OCI-LY1 (cell line): ENCODE measurements at regions not wholly inside any gene's neighbourhood (a gene's known extent, or its start where the extent isn't known, plus 50 kb on each side); places are given as distances from the start of the nearest gene placed in this dataset.

Experiments
- H2AFZ ChIP-seq: fragments of 200-600 bp; sonication (generic), shearing (Covaris generic); 2 replicates; pipeline ENCODE4 v1.6.0; 2014; ENCODE audit warnings: antibody characterized with exemption, mild to moderate bottlenecking, low read length
- H3F3A ChIP-seq: fragments of 200-600 bp; sonication (generic), shearing (Covaris generic); 2 replicates; pipeline ENCODE4 v1.6.0; 2014; ENCODE audit warnings: mild to moderate bottlenecking, antibody characterized with exemption, low read length, moderate library complexity; ENCODE audit not compliant: insufficient read depth
- H3K27ac ChIP-seq: fragments of 200-600 bp; sonication (generic); 2 replicates; pipeline ENCODE4 v1.5.1; 2014; ENCODE audit warnings: low read length, mixed run types, mild to moderate bottlenecking, low read depth; ENCODE audit not compliant: poor library complexity, severe bottlenecking
- H3K27me3 ChIP-seq: fragments of 200-600 bp; sonication (generic); 2 replicates; pipeline ENCODE4 v1.6.0; 2014; ENCODE audit warnings: antibody characterized with exemption, mild to moderate bottlenecking, low read length, moderate library complexity; ENCODE audit not compliant: insufficient read depth
- H3K36me3 ChIP-seq: fragments of 200-600 bp; sonication (generic); 2 replicates; pipeline ENCODE4 v1.6.1; 2014; ENCODE audit warnings: mild to moderate bottlenecking, antibody characterized with exemption, low read length, moderate library complexity, mixed read lengths; ENCODE audit not compliant: insufficient read depth
- H3K4me1 ChIP-seq: fragments of 200-600 bp; sonication (generic); 2 replicates; pipeline ENCODE4 v1.5.1; 2014; ENCODE audit warnings: mild to moderate bottlenecking, low read length, moderate library complexity; ENCODE audit not compliant: insufficient read depth, severe bottlenecking
- H3K4me2 ChIP-seq: fragments of 200-600 bp; sonication (generic), shearing (Covaris generic); 2 replicates; pipeline ENCODE4 v1.6.1; 2014; ENCODE audit warnings: low read length
- H3K4me3 ChIP-seq: fragments of 200-600 bp; sonication (generic); 2 replicates; pipeline ENCODE4 v1.5.1; 2014; ENCODE audit warnings: low read length, low read depth, mild to moderate bottlenecking, mixed read lengths; ENCODE audit not compliant: poor library complexity, severe bottlenecking
- H3K79me2 ChIP-seq: fragments of 200-600 bp; shearing (Covaris generic); 2 replicates; pipeline ENCODE4 v1.6.1; 2016; ENCODE audit warnings: mixed run types, low read length, mixed read lengths; ENCODE audit not compliant: insufficient read depth
- H3K9ac ChIP-seq: fragments of 200-600 bp; sonication (generic), shearing (Covaris generic); 2 replicates; pipeline ENCODE4 v1.6.1; 2014; ENCODE audit warnings: mild to moderate bottlenecking, low read length, mixed read lengths
- H3K9me2 ChIP-seq: fragments of 200-600 bp; sonication (generic), shearing (Covaris generic); 2 replicates; pipeline ENCODE4 v1.6.1; 2014; ENCODE audit warnings: low read depth, mild to moderate bottlenecking, low read length, mixed read lengths
- H3K9me3 ChIP-seq: fragments of 200-600 bp; shearing (Covaris generic); 2 replicates; pipeline ENCODE4 v1.6.1; 2014; ENCODE audit warnings: low read length, mixed read lengths
- H4K20me1 ChIP-seq: fragments of 200-600 bp; sonication (generic), shearing (Covaris generic); 2 replicates; pipeline ENCODE4 v1.6.0; 2016; ENCODE audit warnings: mild to moderate bottlenecking, low read length; ENCODE audit not compliant: insufficient read depth
- CTCF ChIP-seq: fragments of 200-600 bp; sonication (generic), shearing (Covaris generic); IDR thresholded peaks from 2 replicates; pipeline ENCODE4 v1.5.1; 2017; ENCODE audit warnings: mild to moderate bottlenecking, antibody characterized with exemption, low read length, moderate library complexity, mixed read lengths
- EZH2 ChIP-seq: fragments of 200-600 bp; sonication (generic), shearing (Covaris generic); IDR thresholded peaks from 2 replicates; pipeline ENCODE4 v1.8.0; 2017; ENCODE audit warnings: borderline replicate concordance, mixed run types, mild to moderate bottlenecking, antibody characterized with exemption, low read length, moderate library complexity, mixed read lengths

- no peak for TF ChIP-seq EZH2
- no peak for TF ChIP-seq CTCF
- no peaks in the 10 kb centered on the region for H3F3A ChIP-seq
- H3K9me2 ChIP-seq: no peaks in the 10 kb centered on the region
- no peak overlapping the region for H2AFZ ChIP-seq
- H3K36me3 ChIP-seq: no peaks in the 10 kb centered on the region
- no peak overlapping the region for H3K27ac ChIP-seq
- no peaks in the 10 kb centered on the region for H3K9me3 ChIP-seq
- no peak overlapping the region for H3K9ac ChIP-seq
- no peaks in the 10 kb centered on the region for H4K20me1 ChIP-seq
- no peaks in the 10 kb centered on the region for H3K79me2 ChIP-seq
- H3K4me2 ChIP-seq: no peak overlapping the region
- no peak overlapping the region for H3K4me3 ChIP-seq
- H3K27me3 ChIP-seq: no peaks in the 10 kb centered on the region
- no peaks in the 10 kb centered on the region for H3K4me1 ChIP-seq
Measured at GRCh38 chr6:137309078-137309762, 90.0 kb upstream of the IFNGR1 start.

- Histone ChIP-seq H3K9me3 (no peaks in the 10 kb centered on the region), H3K4me1 (no peaks in the 10 kb centered on the region), H3K9ac (no peak overlapping the region), H3K36me3 (no peaks in the 10 kb centered on the region), H3K9me2 (no peaks in the 10 kb centered on the region), H4K20me1 (no peaks in the 10 kb centered on the region), H3K4me2 (no peak overlapping the region), H3K27me3 (no peaks in the 10 kb centered on the region), H3F3A (no peaks in the 10 kb centered on the region), H2AFZ (no peak overlapping the region), H3K27ac (no peak overlapping the region), H3K79me2 (no peaks in the 10 kb centered on the region), H3K4me3 (no peak overlapping the region)
- no peak for TF ChIP-seq CTCF
- no peak for TF ChIP-seq EZH2
Measured at GRCh38 chr6:137307163-137307854, 88.1 kb upstream of the IFNGR1 start.

GRCh38 chr6:137305691-137306090, 86.5 kb upstream of the IFNGR1 start:
- no peaks in the 10 kb centered on the region for H3K9me3 ChIP-seq
- no peaks in the 10 kb centered on the region for H3K27me3 ChIP-seq
- no peak overlapping the region for H3K27ac ChIP-seq
- H3K9me2 ChIP-seq: no peaks in the 10 kb centered on the region
- H3K4me2 ChIP-seq: no peak overlapping the region
- H3K79me2 ChIP-seq: no peaks in the 10 kb centered on the region
- TF ChIP-seq CTCF (no peak), EZH2 (no peak)
- H3F3A ChIP-seq: no peaks in the 10 kb centered on the region
- no peak overlapping the region for H2AFZ ChIP-seq
- H4K20me1 ChIP-seq: no peaks in the 10 kb centered on the region
- H3K4me1 ChIP-seq: no peaks in the 10 kb centered on the region
- no peak overlapping the region for H3K4me3 ChIP-seq
- no peak overlapping the region for H3K9ac ChIP-seq
- H3K36me3 ChIP-seq: no peaks in the 10 kb centered on the region
